Right lung (tissue), 2 donors: ENCODE measurements at regions not wholly inside any gene's neighbourhood (a gene's known extent, or its start where the extent isn't known, plus 50 kb on each side); places are given as distances from the start of the nearest gene placed in this dataset.
"Not testable (repeated sequence)": the region's sequence is repeated elsewhere in the genome, so short reads cannot be mapped to it uniquely, and the experiment has no call there.

ENCODE experiments used
- DNase-seq, 2 donors: peaks; one replicate each; pipeline ENCODE4 v3.0.0-alpha.2; 2013

DNA sequence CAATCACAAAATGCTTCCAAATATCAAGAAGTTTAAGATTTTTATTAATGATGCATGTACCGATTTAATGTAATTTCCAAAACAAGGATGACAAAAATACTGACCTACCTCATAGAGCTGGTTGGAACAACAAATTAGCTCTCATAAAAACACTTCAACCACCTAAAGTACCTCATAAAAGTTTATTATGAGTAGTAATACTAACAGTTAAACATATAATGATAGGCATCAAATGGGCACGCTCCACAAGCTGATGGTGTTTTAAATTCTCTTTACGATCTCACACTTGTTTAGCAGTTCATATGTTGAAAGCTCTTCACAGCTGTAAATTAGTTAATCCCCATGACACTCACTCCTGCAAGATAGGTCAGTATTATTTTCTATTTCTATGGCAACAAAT is 150.0 kb upstream of the KIF2A start:
- DNase-seq, result no peak

DNA sequence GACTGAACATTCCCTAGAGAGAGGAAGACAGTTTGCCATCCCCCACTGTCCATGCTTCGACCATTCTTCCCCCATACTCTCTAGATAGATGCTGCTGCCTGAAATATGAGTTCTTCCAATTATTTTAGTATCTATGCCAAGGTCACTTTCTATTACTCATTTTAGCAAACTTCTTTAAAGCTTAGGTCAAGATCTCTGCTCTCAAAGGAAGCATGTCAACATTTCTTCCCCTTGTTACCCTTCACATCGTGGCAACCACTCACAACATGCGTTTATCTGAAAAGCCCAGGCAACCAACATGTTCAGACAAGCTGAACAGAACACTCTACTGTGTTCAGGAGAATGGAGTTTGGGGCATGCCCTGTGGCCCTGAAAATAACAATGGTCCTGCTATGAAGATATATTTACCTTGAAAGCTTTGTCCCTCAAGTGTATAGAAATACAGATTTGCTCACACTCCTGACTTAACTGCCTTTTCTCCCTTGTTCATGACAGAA is 138.4 kb upstream of the KIF2A start:
- no peak for DNase-seq

DNA sequence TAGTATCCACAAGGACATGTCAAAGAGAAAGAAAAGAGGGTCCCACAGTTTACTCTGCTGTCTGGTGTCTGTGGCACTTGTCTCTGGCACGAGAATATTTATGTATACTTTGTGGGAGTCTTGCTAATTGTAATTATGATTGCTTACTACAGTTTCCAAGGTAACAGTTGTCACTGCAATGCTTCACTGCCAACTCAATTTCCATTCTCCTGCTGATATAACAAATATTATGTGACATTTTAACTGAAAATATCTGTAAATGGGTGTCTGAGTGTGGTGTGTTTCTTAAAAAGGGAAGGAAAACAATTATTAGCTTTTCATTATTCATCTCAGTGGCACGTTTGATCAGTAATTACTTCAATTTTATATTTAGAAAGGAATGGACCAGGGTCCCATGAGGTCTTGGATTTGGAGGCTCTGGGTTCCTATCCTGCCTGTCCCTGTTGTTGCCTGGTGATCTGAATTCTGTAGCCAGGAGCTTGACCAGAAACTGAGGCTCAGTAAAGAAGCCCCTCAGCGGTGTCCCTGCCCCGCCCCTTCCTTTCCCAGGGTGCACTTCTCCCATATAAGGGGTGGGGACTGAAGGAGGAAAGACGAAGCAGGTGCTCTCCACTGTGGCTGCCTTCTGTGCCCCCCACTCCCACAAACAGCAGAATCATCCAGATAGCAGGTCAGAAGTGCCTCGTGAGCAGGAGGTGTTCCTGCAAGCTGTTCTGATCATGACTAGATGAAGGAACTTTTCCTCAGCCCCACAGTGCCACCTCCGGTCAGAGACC is 137.3 kb upstream of the KIF2A start:
- no peak for DNase-seq

DNA sequence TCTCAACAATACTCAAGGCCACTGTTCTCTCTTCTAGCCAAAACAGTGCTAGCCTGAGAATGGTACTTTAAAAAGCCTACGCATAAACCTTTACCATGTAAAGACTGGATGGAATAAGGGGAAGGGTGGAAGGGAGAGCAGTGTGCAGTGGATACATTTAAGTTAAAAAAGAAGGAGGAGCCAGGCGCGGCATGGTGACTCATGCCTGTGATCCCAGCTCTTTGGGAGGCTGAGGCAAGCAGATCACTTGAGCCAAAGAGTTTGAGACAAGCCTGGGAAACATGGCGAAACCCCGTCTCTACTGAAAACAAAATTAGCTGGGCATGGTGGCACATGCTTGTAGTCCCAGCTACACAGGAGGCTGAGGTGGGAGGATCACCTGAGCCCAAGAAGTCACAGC is 127.7 kb upstream of the KIF2A start:
- DNase-seq, result no peak

GRCh38 chr5:62182802-62183201 is 123.2 kb upstream of the KIF2A start:
- DNase-seq, result no peak

GRCh38 chr5:62183727-62184126 is 122.3 kb upstream of the KIF2A start:
- DNase-seq, result no peak

GRCh38 chr5:62184444-62184843 is 121.6 kb upstream of the KIF2A start:
- DNase-seq, result no peak

GRCh38 chr5:62190173-62190572 is 115.8 kb upstream of the KIF2A start:
- no peak for DNase-seq

DNA sequence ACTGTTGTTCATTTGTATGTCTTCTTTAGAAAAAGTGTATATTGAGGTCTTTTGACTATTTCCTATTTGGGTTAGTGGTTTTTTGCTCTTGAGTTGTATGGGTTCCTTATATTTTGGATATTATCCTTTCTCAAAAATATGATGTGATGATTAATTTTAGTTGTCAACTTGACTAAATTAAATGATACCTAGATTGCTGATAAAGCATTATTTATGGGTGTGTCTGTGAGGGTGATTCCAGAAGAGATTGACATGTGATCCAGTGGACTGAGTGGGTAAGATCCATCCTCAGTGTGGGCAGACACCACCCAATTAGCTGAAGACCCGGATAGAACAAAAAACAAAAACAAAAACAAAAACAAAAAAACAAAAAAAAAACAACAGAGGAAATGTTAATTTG is 115.1 kb upstream of the KIF2A start:
- no peak for DNase-seq

GRCh38 chr5:62192958-62193357 is 113.0 kb upstream of the KIF2A start:
- no peak for DNase-seq

DNA sequence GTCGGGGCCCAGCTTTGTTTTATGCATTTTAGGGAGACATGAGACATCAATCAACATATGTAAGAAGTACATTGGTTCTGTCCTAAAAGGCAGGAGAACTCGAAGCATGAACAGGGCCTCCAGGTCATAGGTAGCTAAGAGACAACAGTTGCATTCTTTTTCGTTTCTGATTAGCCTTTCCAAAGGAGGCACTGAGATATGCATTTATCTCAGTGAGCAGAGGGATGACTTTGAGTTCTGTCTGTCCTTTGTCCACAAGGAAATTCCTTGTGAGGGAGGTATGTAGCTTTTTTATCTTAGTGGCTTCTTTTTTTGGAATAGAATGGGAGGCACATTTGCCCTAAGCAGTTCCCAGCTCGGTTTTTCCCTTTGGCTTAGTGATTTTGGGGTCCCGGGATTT is 109.5 kb upstream of the KIF2A start:
- DNase-seq, result not testable (repeated sequence)

- no peak for DNase-seq
Observed at GRCh38 chr5:62197697-62198096, 108.3 kb upstream of the KIF2A start.

- DNase-seq, result no peak
Observed at GRCh38 chr5:62198421-62198820, 107.6 kb upstream of the KIF2A start.

DNA sequence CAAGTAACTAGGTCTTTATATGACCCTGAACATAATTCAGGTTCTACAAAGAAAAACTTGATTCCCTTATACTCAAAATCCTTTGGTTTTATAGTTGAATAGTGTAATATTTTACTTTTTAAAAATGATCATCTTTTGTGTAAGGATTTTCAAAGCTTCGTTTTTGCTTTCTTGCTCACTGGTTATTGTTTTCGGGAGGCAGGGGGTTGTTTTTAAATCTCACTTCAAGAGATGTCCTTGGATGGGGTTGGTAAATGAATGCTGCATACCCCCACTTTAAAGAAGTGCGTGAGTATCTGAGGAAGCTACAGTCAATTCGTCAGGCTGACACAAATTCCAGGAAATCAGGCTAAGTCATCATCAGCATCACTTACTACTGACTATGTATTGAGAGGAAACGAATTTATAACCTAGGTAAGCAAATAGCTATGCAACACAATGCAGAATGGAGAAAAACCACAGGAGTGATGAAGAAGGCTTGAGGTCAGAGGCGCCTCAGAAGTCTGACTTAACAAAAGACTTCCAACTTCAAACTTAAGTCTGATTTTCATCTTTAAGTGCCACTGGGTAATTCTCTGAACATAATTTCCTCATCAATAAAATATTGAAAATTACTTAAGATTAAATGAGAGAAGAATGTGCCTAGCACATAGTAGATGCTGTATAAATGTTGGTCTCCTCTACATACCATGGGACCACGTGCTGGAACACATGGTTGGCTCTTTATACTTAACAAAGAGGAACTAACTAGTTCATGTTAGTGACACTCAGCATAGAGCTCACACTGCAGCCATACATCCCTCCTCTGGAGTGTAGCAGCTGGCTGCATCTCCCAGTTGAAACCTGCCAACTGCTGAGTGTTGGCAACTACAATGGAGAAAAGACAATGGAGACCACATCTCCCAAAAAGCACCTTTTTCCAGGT is 106.0 kb upstream of the KIF2A start:
- no peak for DNase-seq

GRCh38 chr5:62206150-62206829 is 99.7 kb upstream of the KIF2A start:
- DNase-seq, result no peak

- no peak for DNase-seq
Observed at GRCh38 chr5:62208218-62208852, 97.7 kb upstream of the KIF2A start.

- DNase-seq, result no peak
Observed at GRCh38 chr5:62211405-62211804, 94.6 kb upstream of the KIF2A start.

- DNase-seq, result no peak
Observed at GRCh38 chr5:62212648-62213047, 93.4 kb upstream of the KIF2A start.

DNA sequence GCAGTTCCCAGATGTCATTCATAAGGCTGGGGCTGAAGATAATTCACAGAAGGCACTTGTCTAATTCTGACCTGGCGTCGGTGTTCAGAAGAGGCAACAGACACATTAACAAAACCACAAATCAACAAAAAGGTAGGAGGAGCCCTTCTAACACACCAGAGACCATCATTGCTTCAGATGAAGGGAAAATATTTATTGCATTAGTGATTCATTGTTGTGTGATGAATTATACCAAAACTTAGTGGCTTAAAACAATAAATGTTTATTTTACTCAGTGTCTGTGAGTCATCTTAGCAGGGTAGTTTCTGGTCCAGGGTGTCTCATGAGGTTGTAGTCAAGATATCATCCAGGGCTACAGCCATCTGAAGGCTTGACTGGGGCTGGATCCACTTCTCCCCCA is 91.3 kb upstream of the KIF2A start:
- DNase-seq, result no peak

DNA sequence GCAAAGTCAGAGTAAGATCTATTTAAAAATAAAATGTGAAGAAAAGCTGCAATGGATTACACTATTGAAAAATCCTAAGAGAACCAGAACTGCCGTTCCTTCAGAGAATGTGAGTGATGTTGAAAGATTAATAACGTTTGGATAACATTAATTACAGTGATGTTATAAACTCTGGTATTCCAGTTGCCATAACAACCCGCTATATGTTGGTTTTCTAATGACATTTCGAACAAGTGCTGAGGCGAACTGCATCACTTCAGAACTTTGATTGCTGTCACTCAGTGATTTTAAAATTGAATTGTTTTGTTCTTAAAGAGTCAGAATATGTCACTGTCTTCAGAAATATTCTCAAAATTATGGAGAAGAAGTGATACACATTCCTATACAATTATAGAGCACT is 89.4 kb upstream of the KIF2A start:
- DNase-seq, result not testable (repeated sequence)

- DNase-seq, result not testable (repeated sequence)
Observed at GRCh38 chr5:62217095-62217494, 88.9 kb upstream of the KIF2A start.

- not testable (repeated sequence) for DNase-seq
Observed at GRCh38 chr5:62218860-62219259, 87.1 kb upstream of the KIF2A start.
